ENCODE measurements at regions not wholly inside any gene's neighbourhood (a gene's known extent, or its start where the extent isn't known, plus 50 kb on each side); places are given as distances from the start of the nearest gene placed in this dataset.

DNA sequence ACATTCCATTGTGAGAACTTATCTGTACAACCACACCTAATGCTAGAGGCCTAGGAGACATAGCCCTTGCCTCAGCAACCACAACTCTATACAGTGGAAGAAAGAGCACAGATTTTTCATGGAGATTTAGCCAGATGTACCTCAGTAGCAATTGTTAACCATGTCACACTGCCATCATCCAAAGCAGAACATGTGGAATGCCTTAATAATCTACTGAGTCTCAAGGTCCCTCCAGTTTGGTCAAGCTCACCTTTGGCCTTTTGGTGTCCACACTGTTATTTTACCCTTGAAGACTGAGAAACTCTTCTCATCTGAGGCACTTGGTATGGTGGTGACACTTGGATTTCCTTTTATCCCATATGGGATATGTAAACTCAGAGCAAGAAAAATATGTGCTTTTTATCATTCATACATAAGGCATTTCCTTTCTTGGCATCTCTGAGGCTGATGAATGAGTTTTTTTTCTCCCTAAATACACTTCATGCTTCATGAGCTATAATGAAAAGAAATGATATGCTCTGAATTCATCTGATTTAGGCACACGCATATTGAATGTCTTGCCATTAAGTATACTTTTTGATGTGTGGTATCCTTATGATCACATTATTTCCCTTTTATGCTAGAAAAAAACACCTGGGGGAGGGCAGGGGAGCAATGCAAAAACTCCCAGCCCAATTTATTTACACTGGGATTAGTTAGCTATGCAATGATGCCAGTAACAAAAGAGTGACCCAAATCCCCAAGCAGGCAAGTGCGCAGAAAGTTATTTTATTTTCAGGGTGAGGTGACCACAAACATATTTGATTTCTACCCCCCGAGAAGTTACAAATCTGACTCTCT is 63.3 kb upstream of the ME3 start:
- Histone ChIP-seq H3K27ac (ENCODE audit: low read depth, low read length) (no peak overlapping the region), H3K27me3 (replicated peaks in 1 of 4; ENCODE audit: control insufficient read depth in 3 of 4, extremely low read depth in 1 of 4, insufficient read depth in 3 of 4, low read length in 3 of 4) (no peaks in the 10 kb centered on the region), H3K23ac (ENCODE audit: insufficient read length) (no peak overlapping the region), H3K14ac (ENCODE audit: insufficient read length) (no peak overlapping the region), H4K91ac (replicated peaks; ENCODE audit: insufficient read length, low read length) (no peak overlapping the region), H2BK120ac (replicated peaks; ENCODE audit: low read depth, low read length) (no peak overlapping the region), H2BK5ac (ENCODE audit: low read depth, low read length) (no peak overlapping the region), H4K8ac (ENCODE audit: extremely low read depth, insufficient read depth, low read length) (no peak overlapping the region), H2BK20ac (ENCODE audit: low read length) (no peak overlapping the region), H3K9me3 (ENCODE audit: insufficient read depth in 2 of 2, low read depth in 1 of 2, low read length in 1 of 2) (peaks cover 0 to 4% of the 10 kb centered on the region in 2 experiments; a peak in 1 of 4 replicates), H4K5ac (ENCODE audit: insufficient read length, low read depth, low read length) (no peak overlapping the region), H3K18ac (ENCODE audit: extremely low read depth, low read length) (no peak overlapping the region), H3K23me2 (ENCODE audit: low read depth, low read length) (no peaks in the 10 kb centered on the region), H3K79me1 (ENCODE audit: low read depth, low read length) (no peaks in the 10 kb centered on the region), H2AFZ (ENCODE audit: low read length) (no peak overlapping the region), H3K79me2 (ENCODE audit: control insufficient read depth in 1 of 2, insufficient read depth in 2 of 2, low read length in 2 of 2) (no peaks in the 10 kb centered on the region), H3K36me3 (ENCODE audit: control insufficient read depth in 2 of 4, insufficient read depth in 4 of 4, low read length in 3 of 4) (no peaks in the 10 kb centered on the region), H3K4me1 (replicated peaks in 1 of 4; ENCODE audit: control insufficient read depth in 3 of 4, insufficient read depth in 4 of 4, low read length in 3 of 4) (peaks cover 0 to 8% (median 5%) of the 10 kb centered on the region in 4 experiments; a peak in 4 of 7 replicates), H2AK5ac (ENCODE audit: low read depth, low read length) (no peak overlapping the region), H3K4me2 (ENCODE audit: insufficient read depth in 1 of 2, low read depth in 2 of 2, low read length in 2 of 2) (no peak overlapping the region), H2BK15ac (ENCODE audit: low read length) (no peak overlapping the region), H3K4ac (replicated peaks; ENCODE audit: insufficient read length, low read depth, low read length) (no peak overlapping the region), H3K9ac (replicated peaks in 1 of 4; ENCODE audit: extremely low read depth in 1 of 4, low read depth in 3 of 4, low read length in 3 of 4) (no peak overlapping the region), H3K56ac (replicated peaks; ENCODE audit: insufficient read length, low read depth, low read length) (no peak overlapping the region), H4K20me1 (replicated peaks in 1 of 2; ENCODE audit: control insufficient read depth in 1 of 2, insufficient read depth in 2 of 2, low read length in 2 of 2) (no peaks in the 10 kb centered on the region), H2BK12ac (ENCODE audit: low read depth, low read length) (no peak overlapping the region), H3K4me3 (ENCODE audit: extremely low read depth in 1 of 4, insufficient read depth in 2 of 4, low read depth in 3 of 4, low read length in 4 of 4) (no peak overlapping the region)
- CTCF ChIA-PET (ENCODE audit: partially characterized antibody): interaction anchor here (0.8 to 1.3 kb wide), 5 partner anchors 9 to 114 kb away, joined by 3 to 4 read pairs (median 3); no protein-coding TSS in a partner anchor
- POLR2A ChIA-PET (ENCODE audit: partially characterized antibody): no interaction called here
- TF ChIP-seq BRCA1 (IDR thresholded peaks at IDR 0.05; ENCODE audit: low read depth, low read length) (no peak), ZNF274 (IDR thresholded peaks at IDR 0.05; ENCODE audit: borderline replicate concordance, extremely low read depth, low read length) (no peak), ATF2 (IDR thresholded peaks at IDR 0.05; ENCODE audit: low read length) (no peak)
- WGBS, 2 experiments (ENCODE audit: extremely low coverage in 1 of 2, insufficient coverage in 1 of 2, insufficient read length in 1 of 2, insufficient replicate concordance in 2 of 2, low coverage in 1 of 2, low lambda C conversion rate in 2 of 2, missing lambda C conversion rate in 1 of 2): 87% methylated on average over 3 of the region's 3 CpGs; no CpG with 5 or more reads in 1 of the 2 experiments
- FAIRE-seq: no peak
- DNase-seq (ENCODE audit: low read depth in 1 of 2, low spot score in 2 of 2): no peak
